ENCODE measurements at regions not wholly inside any gene's neighbourhood (a gene's known extent, or its start where the extent isn't known, plus 50 kb on each side); places are given as distances from the start of the nearest gene placed in this dataset.

GRCh38 chr3:5332270-5332956, 144.9 kb downstream of the EDEM1 start:
- Histone ChIP-seq H3K4me3 (no peak overlapping the region), H3K4me1 (no peaks in the 10 kb centered on the region), H3K9me3 (replicated peaks) (no peaks in the 10 kb centered on the region), H3K36me3 (no peaks in the 10 kb centered on the region), H3K27ac (replicated peaks) (no peak overlapping the region), H3K27me3 (ENCODE audit: low read depth) (no peaks in the 10 kb centered on the region)
- intact Hi-C loops (cut with micrococcal nuclease): no loop called here
- TF ChIP-seq, protein P1, sequence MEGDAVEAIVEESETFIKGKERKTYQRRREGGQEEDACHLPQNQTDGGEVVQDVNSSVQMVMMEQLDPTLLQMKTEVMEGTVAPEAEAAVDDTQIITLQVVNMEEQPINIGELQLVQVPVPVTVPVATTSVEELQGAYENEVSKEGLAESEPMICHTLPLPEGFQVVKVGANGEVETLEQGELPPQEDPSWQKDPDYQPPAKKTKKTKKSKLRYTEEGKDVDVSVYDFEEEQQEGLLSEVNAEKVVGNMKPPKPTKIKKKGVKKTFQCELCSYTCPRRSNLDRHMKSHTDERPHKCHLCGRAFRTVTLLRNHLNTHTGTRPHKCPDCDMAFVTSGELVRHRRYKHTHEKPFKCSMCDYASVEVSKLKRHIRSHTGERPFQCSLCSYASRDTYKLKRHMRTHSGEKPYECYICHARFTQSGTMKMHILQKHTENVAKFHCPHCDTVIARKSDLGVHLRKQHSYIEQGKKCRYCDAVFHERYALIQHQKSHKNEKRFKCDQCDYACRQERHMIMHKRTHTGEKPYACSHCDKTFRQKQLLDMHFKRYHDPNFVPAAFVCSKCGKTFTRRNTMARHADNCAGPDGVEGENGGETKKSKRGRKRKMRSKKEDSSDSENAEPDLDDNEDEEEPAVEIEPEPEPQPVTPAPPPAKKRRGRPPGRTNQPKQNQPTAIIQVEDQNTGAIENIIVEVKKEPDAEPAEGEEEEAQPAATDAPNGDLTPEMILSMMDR (IDR thresholded peaks at IDR 0.05; ENCODE audit: borderline replicate concordance): no peak
- DNase-seq: no peak

GRCh38 chr3:5339967-5340535, 152.5 kb downstream of the EDEM1 start:
- Histone ChIP-seq H3K4me3 (no peak overlapping the region), H3K4me1 (no peaks in the 10 kb centered on the region), H3K9me3 (replicated peaks) (no peaks in the 10 kb centered on the region), H3K27ac (replicated peaks) (no peak overlapping the region), H3K27me3 (ENCODE audit: low read depth) (peaks cover 8% of the 10 kb centered on the region), H3K36me3 (no peaks in the 10 kb centered on the region)
- intact Hi-C loops (cut with micrococcal nuclease): no loop called here
- TF ChIP-seq, protein P1 (IDR thresholded peaks at IDR 0.05; ENCODE audit: borderline replicate concordance): no peak
- DNase-seq: no peak

DNA sequence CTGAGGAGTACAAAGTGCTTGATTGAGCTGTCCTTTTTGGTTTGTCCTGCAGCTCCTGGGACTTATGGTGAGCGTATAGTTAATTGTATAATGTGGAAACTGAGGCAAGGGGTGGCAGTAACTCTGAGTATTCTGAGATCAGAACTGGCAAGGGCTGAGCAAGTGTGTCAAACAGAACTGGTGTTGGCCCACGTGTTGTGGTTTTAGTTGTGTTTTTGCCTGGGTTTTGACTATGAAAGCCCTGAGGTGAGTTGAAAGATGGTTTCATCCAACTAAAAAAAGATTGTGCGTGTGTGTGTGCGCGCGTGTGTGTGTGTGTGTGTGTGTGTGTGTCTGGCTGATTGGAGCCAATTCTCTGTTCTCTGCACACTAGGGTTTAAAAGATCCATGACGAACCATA, 154.1 kb downstream of the EDEM1 start:
- no peak overlapping the region for H3K4me3 ChIP-seq
- DNase-seq: no peak
- intact Hi-C loops (cut with micrococcal nuclease): no loop called here

DNA sequence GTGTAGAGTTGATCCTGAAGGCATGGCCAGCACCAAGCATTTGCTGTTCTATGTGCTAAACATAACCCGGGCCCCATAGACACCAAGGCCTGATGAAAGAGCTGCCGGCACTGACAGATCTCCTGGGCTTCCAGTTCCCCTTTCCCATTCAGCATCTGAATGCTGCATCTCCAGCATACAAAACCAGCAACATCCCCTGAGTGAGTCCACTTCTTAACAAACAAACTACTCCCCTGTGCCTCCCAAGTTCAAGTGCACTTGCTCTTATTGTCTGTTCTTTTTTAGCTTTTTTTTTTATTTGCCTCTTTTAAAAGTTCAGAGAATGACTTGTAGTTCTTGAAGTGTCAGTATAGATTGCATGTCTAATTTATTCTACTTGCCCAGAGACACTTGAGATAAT, 156.0 kb downstream of the EDEM1 start:
- Histone ChIP-seq H3K27me3 (ENCODE audit: low read depth) (peaks cover 18% of the 10 kb centered on the region), H3K4me3 (no peak overlapping the region), H3K9me3 (replicated peaks) (no peaks in the 10 kb centered on the region), H3K36me3 (no peaks in the 10 kb centered on the region), H3K4me1 (no peaks in the 10 kb centered on the region), H3K27ac (replicated peaks) (no peak overlapping the region)
- TF ChIP-seq, protein P1 (IDR thresholded peaks at IDR 0.05; ENCODE audit: borderline replicate concordance): no peak
- DNase-seq: no peak
- intact Hi-C loops (cut with micrococcal nuclease): no loop called here

More for the DNA sequence above, 154.1 kb downstream of the EDEM1 start:
- Histone ChIP-seq H3K9me3 (replicated peaks) (no peaks in the 10 kb centered on the region), H3K27ac (replicated peaks) (no peak overlapping the region), H3K4me1 (no peaks in the 10 kb centered on the region), H3K36me3 (no peaks in the 10 kb centered on the region), H3K27me3 (ENCODE audit: low read depth) (peaks cover 18% of the 10 kb centered on the region)
- TF ChIP-seq, protein P1 (IDR thresholded peaks at IDR 0.05; ENCODE audit: borderline replicate concordance): no peak

DNA sequence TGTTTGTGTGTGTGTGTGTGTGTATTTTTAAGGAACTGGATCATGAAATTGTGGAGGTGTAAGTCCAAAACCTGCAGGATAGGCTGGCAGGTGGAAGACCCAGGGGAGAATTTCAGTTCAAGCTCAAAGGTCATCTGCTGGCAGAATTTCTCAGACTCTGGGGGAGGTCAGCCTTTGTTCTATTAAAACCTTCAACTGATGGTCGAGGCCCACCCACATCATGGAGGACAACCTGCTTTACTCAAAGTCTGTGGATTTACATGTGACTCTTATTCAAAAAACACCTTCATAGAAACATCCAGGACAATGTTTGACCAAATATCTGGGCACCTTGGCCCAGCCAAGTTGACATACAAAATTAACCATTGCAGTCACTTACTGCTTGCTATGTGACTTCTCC, 157.2 kb downstream of the EDEM1 start:
- no peak for DNase-seq
- peaks cover 8% of the 10 kb centered on the region for H3K9me3 ChIP-seq (replicated peaks)
- intact Hi-C loops (cut with micrococcal nuclease): no loop called here
- no peak overlapping the region for H3K4me3 ChIP-seq
- H3K36me3 ChIP-seq: no peaks in the 10 kb centered on the region
- no peaks in the 10 kb centered on the region for H3K4me1 ChIP-seq
- no peak overlapping the region for H3K27ac ChIP-seq (replicated peaks)
- peaks cover 18% of the 10 kb centered on the region for H3K27me3 ChIP-seq (ENCODE audit: low read depth)
- TF ChIP-seq, protein P1 (IDR thresholded peaks at IDR 0.05; ENCODE audit: borderline replicate concordance): no peak

Data from left ventricle myocardium inferior (tissue), 1 donor.